ENCODE measurements at regions not wholly inside any gene's neighbourhood (a gene's known extent, or its start where the extent isn't known, plus 50 kb on each side); places are given as distances from the start of the nearest gene placed in this dataset.

DNA sequence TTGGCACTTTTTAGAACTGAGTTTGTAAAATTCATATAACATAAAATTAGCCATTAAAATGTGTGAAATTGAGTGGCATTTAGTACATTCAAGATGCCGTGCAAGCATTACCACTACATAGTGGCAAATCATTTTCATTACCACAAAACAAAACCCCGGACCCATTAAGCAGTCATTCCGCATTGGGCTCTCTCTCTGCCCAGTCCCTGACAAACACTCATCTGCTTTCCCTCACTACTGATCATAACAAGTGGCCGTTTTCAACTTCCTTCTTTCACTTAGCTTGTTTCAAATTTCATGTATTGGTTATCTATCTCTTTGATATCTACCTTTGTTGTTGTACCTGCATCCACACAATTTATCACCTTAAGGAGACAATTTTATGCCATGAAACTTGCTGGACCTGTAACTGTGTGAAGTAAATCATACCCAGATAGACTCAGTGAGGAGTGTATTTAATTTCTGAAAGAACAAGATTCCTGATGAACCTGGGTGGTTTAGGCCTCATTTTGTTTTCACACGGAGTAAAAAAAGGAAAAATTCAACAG lies 202.1 kb downstream of the OR13H1 start:
- no peak for DNase-seq (ENCODE audit: low read depth)
- no peak overlapping the region for H3K4me3 ChIP-seq (ENCODE audit: low read depth, low read length)
- TF ChIP-seq, protein P1, sequence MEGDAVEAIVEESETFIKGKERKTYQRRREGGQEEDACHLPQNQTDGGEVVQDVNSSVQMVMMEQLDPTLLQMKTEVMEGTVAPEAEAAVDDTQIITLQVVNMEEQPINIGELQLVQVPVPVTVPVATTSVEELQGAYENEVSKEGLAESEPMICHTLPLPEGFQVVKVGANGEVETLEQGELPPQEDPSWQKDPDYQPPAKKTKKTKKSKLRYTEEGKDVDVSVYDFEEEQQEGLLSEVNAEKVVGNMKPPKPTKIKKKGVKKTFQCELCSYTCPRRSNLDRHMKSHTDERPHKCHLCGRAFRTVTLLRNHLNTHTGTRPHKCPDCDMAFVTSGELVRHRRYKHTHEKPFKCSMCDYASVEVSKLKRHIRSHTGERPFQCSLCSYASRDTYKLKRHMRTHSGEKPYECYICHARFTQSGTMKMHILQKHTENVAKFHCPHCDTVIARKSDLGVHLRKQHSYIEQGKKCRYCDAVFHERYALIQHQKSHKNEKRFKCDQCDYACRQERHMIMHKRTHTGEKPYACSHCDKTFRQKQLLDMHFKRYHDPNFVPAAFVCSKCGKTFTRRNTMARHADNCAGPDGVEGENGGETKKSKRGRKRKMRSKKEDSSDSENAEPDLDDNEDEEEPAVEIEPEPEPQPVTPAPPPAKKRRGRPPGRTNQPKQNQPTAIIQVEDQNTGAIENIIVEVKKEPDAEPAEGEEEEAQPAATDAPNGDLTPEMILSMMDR (conservative IDR thresholded peaks at IDR 0.05; ENCODE audit: low read depth, low read length), result no peak

DNA sequence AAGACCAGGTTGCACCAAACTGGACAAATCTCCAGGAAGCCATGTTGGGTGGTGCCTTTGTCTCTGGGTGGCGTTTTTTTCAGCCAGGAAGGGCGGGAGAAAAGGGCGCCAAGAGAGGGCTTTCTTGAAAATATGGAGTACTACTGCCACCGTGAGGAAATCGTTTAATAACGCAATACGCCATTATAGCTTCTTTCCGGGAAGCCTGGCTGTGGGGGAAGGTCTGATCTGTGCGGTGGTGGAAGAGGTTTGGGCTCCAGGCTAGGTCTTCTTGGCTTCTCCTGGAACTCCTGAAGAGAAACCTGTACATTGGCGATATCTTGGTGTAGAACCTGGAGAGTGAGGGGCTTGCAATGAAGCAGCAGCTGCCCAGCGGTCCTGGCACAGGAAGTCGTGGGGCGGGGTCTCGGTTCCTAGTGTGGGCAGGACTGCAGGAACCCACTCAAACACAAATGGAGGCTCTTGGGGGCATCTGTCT lies 202.7 kb downstream of the OR13H1 start:
- no peak overlapping the region for H3K4me3 ChIP-seq (ENCODE audit: low read depth, low read length)
- DNase-seq (ENCODE audit: low read depth), result no peak
- TF ChIP-seq, protein P1 (conservative IDR thresholded peaks at IDR 0.05; ENCODE audit: low read depth, low read length), result no peak

DNA sequence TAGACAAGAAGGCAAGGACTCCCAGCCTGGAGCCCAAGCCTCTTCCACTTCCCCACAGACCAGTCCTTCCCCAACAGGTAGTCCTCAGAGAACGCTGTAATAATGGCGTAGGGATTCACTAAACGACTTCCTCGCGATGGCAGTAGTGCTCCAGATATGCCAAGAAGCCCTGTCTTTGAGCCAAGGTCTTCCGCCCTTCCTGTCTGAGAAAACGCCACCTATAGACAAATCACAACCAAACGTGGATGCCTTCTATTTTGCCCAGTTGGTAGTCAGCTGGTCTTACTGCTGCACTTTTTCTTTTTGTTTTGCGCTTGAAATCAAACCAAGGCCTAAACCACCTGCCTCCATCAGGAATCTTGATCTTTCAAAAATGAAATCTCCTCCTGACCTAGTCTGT lies 203.3 kb downstream of the OR13H1 start:
- H3K4me3 ChIP-seq (ENCODE audit: low read depth, low read length), result no peak overlapping the region
- no peak for DNase-seq (ENCODE audit: low read depth)
- TF ChIP-seq, protein P1 (conservative IDR thresholded peaks at IDR 0.05; ENCODE audit: low read depth, low read length), result no peak

DNA sequence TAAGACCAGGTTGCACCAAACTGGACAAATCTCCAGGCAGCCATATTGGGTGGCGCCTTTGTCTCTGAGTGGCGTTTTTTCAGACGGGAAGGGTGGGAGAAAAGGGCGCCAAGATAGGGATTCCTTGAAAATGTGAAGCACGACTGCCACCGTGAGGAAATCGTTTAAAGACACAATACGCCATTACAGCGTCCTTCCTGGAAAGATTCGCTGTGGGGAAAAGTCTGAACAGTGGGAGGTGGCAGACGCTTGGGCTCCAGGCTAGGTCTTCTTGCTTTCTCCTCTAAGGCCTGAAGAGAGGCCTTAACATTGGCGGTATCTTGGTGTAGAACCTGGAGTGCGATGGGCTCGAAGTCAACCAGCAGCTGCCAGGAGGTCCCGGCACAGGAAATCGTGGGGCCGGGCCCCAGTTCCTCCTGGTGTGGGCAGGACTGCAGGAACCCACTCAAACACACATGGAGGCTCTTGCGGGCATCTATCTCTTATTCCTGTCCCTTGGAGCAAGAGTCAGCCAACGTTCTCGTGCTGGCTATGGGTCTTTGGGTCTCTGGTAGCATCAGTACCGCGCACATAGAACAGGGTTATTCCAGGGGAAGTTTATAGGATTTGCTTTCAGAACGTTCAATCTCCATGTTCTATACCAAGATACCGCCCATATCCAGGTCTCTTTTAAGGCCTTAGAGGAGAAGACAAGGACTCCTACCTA lies 208.8 kb downstream of the OR13H1 start:
- TF ChIP-seq, protein P1 (conservative IDR thresholded peaks at IDR 0.05; ENCODE audit: low read depth, low read length), result no peak
- no peak for DNase-seq (ENCODE audit: low read depth)
- H3K4me3 ChIP-seq (ENCODE audit: low read depth, low read length), result no peak overlapping the region

DNA sequence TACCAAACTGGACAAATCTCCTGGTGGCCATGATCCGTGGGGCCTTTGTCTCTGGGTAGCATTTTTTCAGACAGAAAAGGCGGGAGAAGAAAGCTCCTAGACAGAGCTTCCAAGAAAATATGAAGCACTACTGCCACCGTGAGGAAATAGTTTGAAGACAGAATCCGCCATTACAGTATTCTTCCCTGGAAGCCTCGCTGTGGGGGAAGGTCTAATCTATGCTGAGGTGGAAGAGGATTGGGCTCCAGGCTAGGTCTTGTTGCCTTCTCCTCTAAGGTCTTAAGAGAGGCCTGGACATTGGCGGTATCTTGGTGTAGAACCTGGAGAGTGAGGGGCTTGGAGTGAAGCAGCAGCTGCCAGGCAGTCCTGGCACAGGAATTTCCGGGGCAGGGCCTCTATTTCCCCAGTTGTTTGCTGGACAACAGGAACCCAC lies 218.9 kb downstream of the OR13H1 start:
- TF ChIP-seq, protein P1 (conservative IDR thresholded peaks at IDR 0.05; ENCODE audit: low read depth, low read length), result no peak
- DNase-seq (ENCODE audit: low read depth), result no peak

DNA sequence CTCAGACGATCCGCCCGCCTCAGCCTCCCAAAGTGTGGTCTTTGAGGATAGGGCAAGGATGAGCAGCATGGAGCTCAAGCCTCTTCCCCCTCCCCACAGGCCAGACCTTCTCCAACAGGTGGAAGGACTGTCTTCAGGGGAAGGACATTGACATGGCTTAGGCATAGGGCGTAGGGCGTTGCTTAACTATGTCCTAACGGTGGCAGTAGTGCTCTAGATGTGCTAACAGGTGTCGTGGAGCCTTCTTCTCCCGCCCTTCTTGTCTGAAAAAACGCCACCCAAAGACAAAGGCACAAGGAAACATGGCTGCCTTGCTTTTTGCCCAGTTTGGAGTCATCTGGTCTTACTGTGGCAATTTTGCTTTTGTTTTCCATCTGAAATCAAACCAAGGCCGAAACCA lies 219.8 kb downstream of the OR13H1 start:
- no peak for DNase-seq (ENCODE audit: low read depth)
- H3K4me3 ChIP-seq (ENCODE audit: low read depth, low read length), result no peak overlapping the region
- TF ChIP-seq, protein P1 (conservative IDR thresholded peaks at IDR 0.05; ENCODE audit: low read depth, low read length), result no peak

More for the DNA sequence above, 218.9 kb downstream of the OR13H1 start:
- no peak overlapping the region for H3K4me3 ChIP-seq (ENCODE audit: low read depth, low read length)

DNA sequence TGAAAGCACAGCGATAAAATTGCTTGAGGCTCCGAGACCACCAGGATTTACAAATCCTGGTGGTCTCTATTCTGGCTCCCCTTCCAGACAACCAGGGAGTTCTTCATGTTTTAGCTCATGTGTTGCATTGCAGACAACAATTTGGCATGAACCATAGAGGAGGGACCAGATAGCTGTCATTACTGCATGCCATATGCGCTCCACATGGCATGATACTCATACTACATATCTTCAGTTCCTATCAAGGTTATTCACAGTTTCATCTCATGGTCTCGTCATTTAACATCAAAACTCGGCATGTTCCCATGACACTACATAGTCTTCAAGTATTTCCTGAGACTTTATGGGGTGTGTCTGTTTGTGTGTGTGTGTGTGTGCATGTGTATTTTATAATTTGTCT lies 220.3 kb downstream of the OR13H1 start:
- TF ChIP-seq, protein P1 (conservative IDR thresholded peaks at IDR 0.05; ENCODE audit: low read depth, low read length), result no peak
- no peak overlapping the region for H3K4me3 ChIP-seq (ENCODE audit: low read depth, low read length)
- DNase-seq (ENCODE audit: low read depth), result no peak

All from epithelial cell of proximal tubule (primary cell).